Stimulated activated naive CD8-positive, alpha-beta T cell treated with anti-CD3 and anti-CD28 coated beads, Interleukin-15, Interleukin-2, amounts not matched to agents 100 U/mL and 50 U/mL, for 24 hours (primary cell): ENCODE measurements at regions not wholly inside any gene's neighbourhood (a gene's known extent, or its start where the extent isn't known, plus 50 kb on each side); places are given as distances from the start of the nearest gene placed in this dataset.
"Not testable (repeated sequence)": the region's sequence is repeated elsewhere in the genome, so short reads cannot be mapped to it uniquely, and the experiment has no call there.

Experiments used
- ATAC-seq: fragments of 150-1000 bp; cut with Tn5 transposase; one replicate; pipeline ENCODE4 v1.10.0; 2021
- DNase-seq: peaks from one replicate; pipeline ENCODE4 v3.0.0; 2021

- DNase-seq (no peak), ATAC-seq (no peak)
These were observed 92.8 kb upstream of the FRMD1 start for GRCh38 chr6:168171673-168172353.

DNA sequence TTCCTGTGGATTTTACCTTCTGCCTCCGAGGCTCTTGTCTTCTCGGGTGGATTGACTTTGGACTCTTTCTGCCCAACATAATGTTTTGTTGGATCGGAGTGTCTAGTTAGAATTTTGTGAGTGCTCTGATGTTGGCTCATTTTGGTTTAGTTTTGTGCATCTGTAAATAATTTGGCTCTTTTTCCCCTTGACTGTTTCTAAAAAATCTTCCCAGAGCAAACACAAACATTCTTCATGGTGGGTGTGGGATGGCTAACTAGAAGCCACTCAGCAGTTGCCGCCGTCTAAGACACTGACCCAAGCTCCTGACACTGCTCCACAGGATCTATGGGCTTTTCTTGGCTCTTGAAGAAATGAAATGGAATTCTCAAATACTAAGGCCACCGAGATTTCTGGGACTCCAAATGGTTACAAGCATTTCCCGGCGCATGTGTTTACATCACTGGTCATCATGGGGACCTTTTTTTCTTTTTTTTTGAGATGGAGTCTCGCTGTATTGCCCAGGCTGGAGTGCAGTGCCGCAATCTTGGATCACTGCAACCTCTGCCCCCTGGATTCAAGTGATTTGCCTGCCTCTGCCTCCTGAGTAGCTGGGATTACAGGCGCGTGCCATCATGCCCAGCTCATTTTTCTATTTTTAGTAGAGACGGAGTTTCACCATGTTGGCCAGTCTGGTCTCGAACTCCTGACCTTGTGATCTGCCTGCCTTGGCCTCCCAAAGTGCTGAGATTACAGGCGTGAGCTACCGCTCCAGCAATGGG is 92.0 kb upstream of the FRMD1 start:
- ATAC-seq: no peak

GRCh38 chr6:168169624-168170023 is 90.6 kb upstream of the FRMD1 start:
- DNase-seq: no peak

More for the DNA sequence above, 92.0 kb upstream of the FRMD1 start:
- DNase-seq: no peak

GRCh38 chr6:168168936-168169335 is 89.9 kb upstream of the FRMD1 start:
- ATAC-seq: not testable (repeated sequence)

More at GRCh38 chr6:168169624-168170023, 90.6 kb upstream of the FRMD1 start:
- no peak for ATAC-seq

DNA sequence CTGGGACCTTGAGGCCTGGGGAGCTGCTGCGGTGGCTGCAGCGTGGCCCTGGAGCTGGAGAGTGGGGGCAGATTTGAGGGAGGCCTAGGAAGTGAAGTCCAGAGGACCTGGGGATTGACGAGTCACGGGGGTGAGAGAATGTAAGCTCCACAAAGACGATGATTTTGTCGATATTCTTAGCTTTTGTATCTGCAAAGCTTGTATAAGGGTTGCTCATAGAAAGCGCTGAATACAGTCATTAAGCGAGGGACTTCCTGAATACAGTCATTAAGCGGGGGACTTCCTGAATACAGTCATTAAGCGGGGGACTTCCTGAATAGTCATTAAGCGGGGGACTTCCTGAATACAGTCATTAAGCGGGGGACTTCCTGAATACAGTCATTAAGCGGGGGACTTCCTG is 89.3 kb upstream of the FRMD1 start:
- ATAC-seq, DNase-seq: not testable (repeated sequence)

More at GRCh38 chr6:168168936-168169335, 89.9 kb upstream of the FRMD1 start:
- DNase-seq: not testable (repeated sequence)

DNA sequence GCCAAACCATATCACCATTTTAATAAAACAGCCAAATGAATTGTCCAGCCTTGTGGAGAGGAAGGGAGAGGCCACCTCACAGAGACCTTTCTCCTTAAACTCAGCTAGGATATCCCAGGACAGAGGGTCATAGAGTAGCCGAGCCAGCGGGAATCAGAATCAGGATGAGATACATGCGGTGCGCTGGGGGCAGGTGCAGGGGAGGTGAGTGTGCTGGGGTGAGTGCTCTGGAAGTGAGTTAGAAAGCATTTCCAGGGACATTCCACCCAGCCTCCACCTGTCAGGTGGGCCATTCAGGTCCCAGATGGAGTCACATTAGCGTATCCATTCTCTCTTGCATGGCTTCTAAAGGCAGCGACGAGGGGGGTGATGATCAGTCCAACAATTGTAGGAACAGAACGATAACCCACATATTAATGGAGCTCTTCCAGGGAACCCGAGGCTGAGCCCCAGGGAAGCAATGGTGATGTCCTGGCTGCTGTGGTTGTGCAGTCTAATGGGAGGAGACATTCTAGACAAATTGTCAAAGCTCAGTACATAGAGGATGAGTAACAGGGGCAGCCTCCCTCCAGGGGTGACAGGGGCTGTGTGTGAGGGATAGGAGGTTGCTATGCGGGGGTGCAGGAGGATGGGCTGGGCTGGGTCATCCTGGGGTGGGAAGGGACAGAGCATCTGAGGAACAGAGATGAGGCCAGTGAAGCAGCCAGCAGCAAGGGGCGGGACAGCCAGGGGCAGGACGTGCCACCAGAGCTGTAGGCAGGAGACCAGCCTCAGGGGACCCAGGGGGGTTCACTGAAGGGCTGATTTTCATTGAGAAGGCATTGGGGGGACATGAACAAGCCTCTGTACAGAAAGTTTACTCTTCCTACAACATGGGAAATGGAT is 88.7 kb upstream of the FRMD1 start:
- ATAC-seq (no peak), DNase-seq (no peak)

DNA sequence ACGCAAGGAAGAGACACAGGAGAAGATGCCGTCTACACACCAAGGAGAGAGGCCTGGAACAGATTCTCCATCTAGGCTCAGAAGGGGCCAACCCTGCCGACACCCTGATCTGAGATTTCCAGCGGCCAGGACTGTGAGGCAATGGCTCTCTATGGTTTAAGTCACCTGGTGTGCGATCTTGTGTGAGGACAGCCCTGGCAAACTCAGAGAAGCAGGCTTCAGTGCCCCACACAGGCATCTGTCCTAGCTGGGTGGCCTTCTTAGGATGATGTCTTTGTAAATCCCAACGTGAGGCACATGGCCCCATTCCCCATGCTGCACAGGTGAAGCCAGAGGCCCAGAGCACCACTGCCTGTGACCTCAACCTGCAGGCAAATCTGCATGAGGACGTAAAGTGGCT is 87.6 kb upstream of the FRMD1 start:
- DNase-seq (no peak), ATAC-seq (no peak)

DNA sequence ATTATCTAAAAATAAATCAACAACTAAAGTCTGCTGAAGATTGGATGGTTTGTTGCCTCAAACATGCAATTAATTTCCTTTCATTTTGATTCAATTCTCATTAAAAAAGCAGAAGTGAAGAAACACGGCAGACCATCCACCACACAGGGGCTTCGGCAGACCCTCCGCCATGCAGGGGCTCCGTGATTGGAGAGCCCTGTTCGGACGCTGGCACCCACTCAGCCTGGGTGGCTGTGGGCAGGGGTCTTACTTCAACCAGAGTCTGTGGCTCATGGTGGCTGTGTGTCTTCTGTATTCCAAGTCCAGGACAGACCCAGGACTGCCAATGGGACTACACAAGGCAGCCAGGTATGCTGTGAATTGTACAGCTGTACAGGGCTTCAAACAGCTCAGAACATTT is 86.9 kb upstream of the FRMD1 start:
- DNase-seq (no peak), ATAC-seq (no peak)

DNA sequence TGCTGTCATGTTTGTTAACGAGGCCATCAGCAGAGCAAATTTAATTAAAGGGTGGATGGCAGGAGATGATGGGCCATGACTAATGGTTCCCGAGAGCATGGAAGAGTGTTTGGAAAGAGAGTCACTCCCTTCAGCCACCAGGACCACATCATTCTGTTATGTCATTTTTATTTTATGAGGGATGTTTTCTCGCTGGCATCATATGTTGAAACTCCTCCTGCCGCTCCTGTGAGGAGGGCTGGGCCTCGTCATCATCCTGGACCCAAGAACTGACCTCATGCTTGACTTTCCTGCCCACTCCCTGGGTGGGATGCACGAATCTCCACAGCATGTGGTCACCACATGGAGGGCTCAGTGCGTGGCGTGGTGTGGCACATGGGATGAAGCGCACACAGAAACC is 86.4 kb upstream of the FRMD1 start:
- ATAC-seq: no peak
- DNase-seq: no peak

DNA sequence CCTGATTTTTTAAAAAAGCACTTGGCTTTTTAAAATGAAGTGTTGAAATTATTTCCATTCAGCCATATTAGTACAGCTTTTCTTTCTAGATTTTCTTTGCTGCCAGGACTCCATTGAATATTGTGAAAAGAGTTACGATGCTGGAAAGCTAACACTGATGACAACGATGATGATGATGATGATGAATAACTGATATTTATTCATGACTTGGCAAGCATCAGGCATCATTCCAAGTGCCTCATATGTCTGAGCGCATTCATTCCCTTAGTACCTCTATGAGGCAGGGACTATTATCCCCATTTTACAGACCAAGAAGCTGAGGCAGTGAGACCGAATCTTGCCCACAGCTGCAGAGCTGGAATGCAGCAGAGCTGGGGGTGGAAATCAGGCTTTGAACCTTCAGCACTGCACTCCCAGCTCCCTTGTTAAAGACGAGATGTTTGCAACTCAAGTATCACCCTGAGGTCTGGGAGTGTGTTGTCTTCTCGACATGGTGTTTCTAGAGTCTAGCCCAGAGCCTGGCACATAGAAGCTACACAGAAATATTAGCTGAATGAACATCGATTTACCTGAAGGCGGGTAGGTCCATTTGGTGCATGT is 85.5 kb upstream of the FRMD1 start:
- no peak for DNase-seq
- no peak for ATAC-seq

GRCh38 chr6:168163096-168163731 is 84.2 kb upstream of the FRMD1 start:
- DNase-seq (no peak), ATAC-seq (no peak)

DNA sequence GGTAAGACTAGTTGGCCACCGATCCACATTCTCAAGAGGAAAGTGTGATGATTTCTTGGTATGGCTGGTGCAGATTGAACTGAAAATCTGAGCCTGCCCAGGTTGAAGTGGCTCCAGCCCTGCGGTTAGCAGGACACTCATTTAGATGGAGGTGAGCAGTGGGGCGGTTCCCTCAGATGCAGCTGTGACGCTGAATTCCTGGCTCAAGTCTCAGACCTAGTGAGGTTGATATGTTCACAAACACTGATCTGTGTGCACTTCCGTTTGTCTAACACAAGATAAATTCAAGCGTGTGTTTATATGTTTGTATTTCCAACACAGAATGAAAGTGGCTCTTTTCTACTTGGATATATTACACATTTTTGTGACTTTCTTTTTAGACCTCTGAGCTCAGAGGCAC is 83.4 kb upstream of the FRMD1 start:
- ATAC-seq: no peak

GRCh38 chr6:168161371-168161750 is 82.3 kb upstream of the FRMD1 start:
- no peak for DNase-seq

More for the DNA sequence above, 83.4 kb upstream of the FRMD1 start:
- DNase-seq: no peak

GRCh38 chr6:168160506-168161370 is 81.7 kb upstream of the FRMD1 start:
- DNase-seq (no peak), ATAC-seq (no peak)

More at GRCh38 chr6:168161371-168161750, 82.3 kb upstream of the FRMD1 start:
- ATAC-seq: no peak

- DNase-seq: no peak
- ATAC-seq: no peak
These were observed 80.5 kb upstream of the FRMD1 start for GRCh38 chr6:168159506-168159905.

- ATAC-seq (no peak), DNase-seq (no peak)
These were observed 80.0 kb upstream of the FRMD1 start for GRCh38 chr6:168158980-168159349.

- no peak for DNase-seq
- ATAC-seq: no peak
These were observed 79.4 kb upstream of the FRMD1 start for GRCh38 chr6:168158213-168158979.

- ATAC-seq (no peak), DNase-seq (no peak)
These were observed 78.5 kb upstream of the FRMD1 start for GRCh38 chr6:168157272-168158212.

DNA sequence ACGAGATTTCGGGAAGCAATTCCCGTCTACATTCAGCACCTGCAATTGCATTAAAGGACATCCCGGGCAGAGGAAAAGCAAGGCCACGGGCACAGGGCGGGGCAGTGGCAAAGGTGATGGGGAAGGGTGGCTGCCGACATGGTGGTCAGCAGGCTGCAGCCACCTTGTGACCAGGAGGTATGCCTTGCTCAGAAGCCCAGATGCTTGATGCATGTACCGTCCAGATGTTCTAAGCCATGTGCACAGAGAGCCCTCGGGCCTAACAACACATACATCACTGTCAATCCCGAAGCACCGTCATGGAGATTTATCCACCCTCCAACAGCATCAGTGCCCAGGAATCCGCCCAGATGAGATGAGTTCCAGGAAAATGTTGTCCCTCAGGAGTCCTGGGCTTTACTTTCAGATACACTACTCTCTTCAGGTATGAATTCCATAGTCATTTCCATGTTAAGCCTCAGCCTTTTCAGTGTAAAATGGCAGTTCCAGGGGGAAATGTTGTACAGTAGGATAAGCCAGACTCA is 77.8 kb upstream of the FRMD1 start:
- DNase-seq (no peak), ATAC-seq (no peak)
